Chondrocyte (in vitro differentiated cells): ENCODE measurements at regions not wholly inside any gene's neighbourhood (a gene's known extent, or its start where the extent isn't known, plus 50 kb on each side); places are given as distances from the start of the nearest gene placed in this dataset.

Experiments used
- DNase-seq: peaks from one replicate; pipeline ENCODE4 v3.0.0; 2021; ENCODE audit warnings: mixed read lengths, low spot score
- H3K27ac Mint-ChIP-seq: one replicate; pipeline ENCODE4 v1.8.0; 2021; ENCODE audit warnings: mild to moderate bottlenecking, moderate library complexity, mixed read lengths; ENCODE audit not compliant: unreplicated experiment
- H3K27me3 Mint-ChIP-seq: 2 replicates; pipeline ENCODE4 v1.8.0; 2021; ENCODE audit warnings: low read depth, mixed read lengths
- H3K36me3 Mint-ChIP-seq: 2 replicates; pipeline ENCODE4 v1.8.0; 2021; ENCODE audit warnings: low read depth, mixed read lengths
- H3K4me1 Mint-ChIP-seq: 2 replicates; pipeline ENCODE4 v1.8.0; 2021; ENCODE audit warnings: low read depth, mild to moderate bottlenecking, mixed read lengths
- H3K4me3 Mint-ChIP-seq: one replicate; pipeline ENCODE4 v1.8.0; 2021; ENCODE audit warnings: mild to moderate bottlenecking, moderate library complexity, mixed read lengths; ENCODE audit not compliant: unreplicated experiment
- H3K9me3 Mint-ChIP-seq: 2 replicates; pipeline ENCODE4 v1.8.0; 2021; ENCODE audit warnings: low read depth, mixed read lengths
- CTCF ChIP-seq: fragments of 200-600 bp; sonication (generic); IDR thresholded peaks from 2 replicates; pipeline ENCODE4 v1.5.0; 2021; ENCODE audit warnings: antibody characterized with exemption, mild to moderate bottlenecking, moderate library complexity

DNA sequence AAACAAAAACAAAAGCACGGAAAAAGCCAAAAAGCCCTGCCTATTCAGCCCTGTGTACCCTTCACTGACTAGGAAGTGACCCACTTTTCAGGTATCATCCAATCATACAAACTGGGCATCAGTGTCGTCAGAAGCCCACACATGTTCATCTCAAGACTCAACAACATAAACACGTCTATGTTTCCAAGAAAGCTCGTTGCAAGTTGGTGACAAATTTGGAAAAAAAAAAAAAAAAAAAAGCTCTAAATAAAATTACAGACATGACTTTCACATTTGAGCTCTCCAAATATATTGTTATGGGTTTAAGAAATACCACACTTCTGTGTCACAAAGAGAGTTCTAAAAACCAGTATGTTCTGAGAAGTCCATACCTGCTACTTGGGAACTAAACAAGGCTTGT lies 204.7 kb upstream of the KLF14 start:
- TF ChIP-seq CTCF, result no peak
- Mint-ChIP-seq H3K4me1 (peaks cover 40% of the 10 kb centered on the region), H3K27ac (no peak overlapping the region), H3K36me3 (peaks cover 4% of the 10 kb centered on the region), H3K9me3 (no peaks in the 10 kb centered on the region), H3K4me3 (no peak overlapping the region), H3K27me3 (no peaks in the 10 kb centered on the region)
- DNase-seq, result no peak

DNA sequence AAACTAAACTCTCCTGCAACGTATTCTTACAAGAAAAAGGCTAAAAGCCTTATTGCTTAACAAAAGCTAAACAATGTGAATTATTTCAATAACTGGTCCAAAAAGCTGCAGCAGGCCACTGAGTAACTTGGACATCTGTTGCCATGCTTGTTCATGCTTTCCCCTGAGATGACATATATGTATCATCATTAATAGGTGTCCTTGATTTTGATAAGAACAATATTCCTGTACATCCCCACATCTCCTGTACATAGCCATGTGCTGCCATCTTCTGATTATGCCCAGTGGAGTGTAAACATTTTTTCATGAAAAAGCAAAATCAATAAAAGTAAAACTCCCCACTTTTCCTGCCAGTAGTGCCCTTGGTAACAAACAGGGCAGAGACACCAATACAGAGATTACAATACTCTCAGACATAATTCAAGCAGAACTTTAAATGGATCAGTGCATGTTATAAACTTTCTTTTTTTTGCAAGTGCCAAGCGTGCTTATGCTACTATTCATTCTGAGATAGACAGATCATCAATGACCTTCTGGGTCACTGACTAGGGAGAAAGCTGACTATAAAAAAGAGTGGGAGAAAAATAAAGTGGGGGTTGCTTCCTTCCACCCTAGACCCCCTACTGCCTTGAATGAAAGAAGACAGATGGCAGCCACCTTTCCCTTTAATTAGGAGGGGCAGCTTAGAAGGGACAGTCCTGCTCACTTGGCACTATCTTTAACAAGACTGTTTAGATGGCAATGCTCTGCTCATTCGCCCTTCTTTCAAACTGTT lies 205.5 kb upstream of the KLF14 start:
- no peak for DNase-seq
- no peaks in the 10 kb centered on the region for H3K27me3 Mint-ChIP-seq
- peaks cover 4% of the 10 kb centered on the region for H3K36me3 Mint-ChIP-seq
- H3K4me1 Mint-ChIP-seq, result peaks cover 47% of the 10 kb centered on the region
- no peak overlapping the region for H3K4me3 Mint-ChIP-seq
- H3K9me3 Mint-ChIP-seq, result no peaks in the 10 kb centered on the region
- H3K27ac Mint-ChIP-seq, result no peak overlapping the region
- peak; percentile 40 for TF ChIP-seq CTCF

DNA sequence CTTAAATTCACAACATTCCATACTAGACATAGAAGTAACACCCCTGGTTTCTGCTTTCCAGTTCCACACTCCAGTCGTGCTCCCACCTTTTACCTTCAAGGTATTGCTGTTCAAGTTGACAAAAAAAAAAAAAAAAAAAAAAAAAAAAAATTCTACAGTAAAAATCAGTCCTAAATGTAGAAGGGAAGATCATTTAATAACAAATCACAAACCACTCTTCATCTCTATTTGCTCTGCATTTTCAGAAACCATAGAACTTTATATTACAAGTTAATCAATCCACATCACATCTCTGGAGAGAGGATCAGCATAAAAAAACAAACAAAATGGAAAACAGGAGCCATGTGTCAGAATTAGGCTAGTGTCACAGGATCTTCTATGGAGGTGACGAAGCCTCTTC lies 206.3 kb upstream of the KLF14 start:
- H3K9me3 Mint-ChIP-seq, result no peaks in the 10 kb centered on the region
- TF ChIP-seq CTCF, result no peak
- H3K27ac Mint-ChIP-seq, result no peak overlapping the region
- H3K4me3 Mint-ChIP-seq, result no peak overlapping the region
- peaks cover 4% of the 10 kb centered on the region for H3K36me3 Mint-ChIP-seq
- H3K4me1 Mint-ChIP-seq, result peaks cover 47% of the 10 kb centered on the region
- H3K27me3 Mint-ChIP-seq, result no peaks in the 10 kb centered on the region
- no peak for DNase-seq

DNA sequence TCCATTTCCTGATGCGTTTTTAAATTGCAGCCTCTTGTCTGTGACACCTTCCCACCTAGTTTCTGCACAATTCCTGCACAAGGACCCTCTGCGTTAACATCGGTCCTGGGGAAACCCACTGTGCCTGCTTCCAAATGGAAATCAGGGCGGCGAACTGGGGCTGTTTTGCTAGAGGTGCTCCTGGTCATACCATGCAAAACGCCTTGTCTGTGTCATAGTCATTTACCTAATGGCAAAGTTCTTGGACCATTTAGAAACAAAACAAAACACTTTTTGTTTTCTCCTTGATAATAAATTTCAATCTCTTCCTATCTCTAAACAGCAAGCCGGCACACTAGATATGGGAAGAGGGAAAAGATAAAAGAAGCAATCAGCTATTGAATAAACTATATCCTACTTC lies 206.9 kb upstream of the KLF14 start:
- Mint-ChIP-seq H3K4me3 (peak overlapping the region; percentile 37), H3K27me3 (no peaks in the 10 kb centered on the region), H3K4me1 (peaks cover 47% of the 10 kb centered on the region), H3K9me3 (no peaks in the 10 kb centered on the region), H3K27ac (no peak overlapping the region), H3K36me3 (peaks cover 4% of the 10 kb centered on the region)
- no peak for DNase-seq
- no peak for TF ChIP-seq CTCF

- no peaks in the 10 kb centered on the region for H3K9me3 Mint-ChIP-seq
- no peak for TF ChIP-seq CTCF
These were observed 207.6 kb upstream of the KLF14 start for GRCh38 chr7:130941322-130942210.

More at GRCh38 chr7:130941322-130942210, 207.6 kb upstream of the KLF14 start:
- H3K4me1 Mint-ChIP-seq, result peaks cover 47% of the 10 kb centered on the region
- no peak for DNase-seq
- no peaks in the 10 kb centered on the region for H3K27me3 Mint-ChIP-seq
- peaks cover 4% of the 10 kb centered on the region for H3K36me3 Mint-ChIP-seq
- H3K27ac Mint-ChIP-seq, result no peak overlapping the region
- H3K4me3 Mint-ChIP-seq, result peak overlapping the region; percentile 37
